ENCODE measurements at regions not wholly inside any gene's neighbourhood (a gene's known extent, or its start where the extent isn't known, plus 50 kb on each side); places are given as distances from the start of the nearest gene placed in this dataset.

- H3K9me3 Mint-ChIP-seq: no peaks in the 10 kb centered on the region
- Histone ChIP-seq H3K27me3 (ENCODE audit: control insufficient read depth in 1 of 2, insufficient read depth in 2 of 2, low read length in 2 of 2) (peaks cover 0 to 4% of the 10 kb centered on the region in 2 experiments), H3K36me3 (ENCODE audit: insufficient read depth, low read length) (no peaks in the 10 kb centered on the region), H3K4me3 (ENCODE audit: low read length) (no peak overlapping the region), H3K4me1 (ENCODE audit: insufficient read depth, low read length) (no peaks in the 10 kb centered on the region), H3K27ac (ENCODE audit: low read depth in 1 of 2, low read length in 2 of 2) (no peak overlapping the region), H3K9me3 (ENCODE audit: control insufficient read depth in 1 of 2, insufficient read depth in 1 of 2, low read length in 2 of 2) (no peaks in the 10 kb centered on the region)
- no peak overlapping the region for H3K4me3 Mint-ChIP-seq
- ATAC-seq (ENCODE audit: poor library complexity) (no peak), DNase-seq (no peak)
- intact Hi-C loops (cut with DNase I, micrococcal nuclease): no loop called here
- POLR2A ChIA-PET: no interaction called here
- H3K27me3 Mint-ChIP-seq: no peaks in the 10 kb centered on the region
- no peak for TF ChIP-seq CTCF (IDR thresholded peaks at IDR 0.05)
- H3K4me1 Mint-ChIP-seq (ENCODE audit: low read depth): no peaks in the 10 kb centered on the region
- no peaks in the 10 kb centered on the region for H3K36me3 Mint-ChIP-seq (ENCODE audit: low read depth)
- CTCF ChIA-PET: no interaction called here
- no peak overlapping the region for H3K27ac Mint-ChIP-seq
Measured at GRCh38 chr4:138910914-138911336, 104.7 kb upstream of the NOCT start.

- ChIA-PET POLR2A (interaction anchor here (0.7 kb wide), 1 partner anchor 114 kb away, joined by 6 read pairs; no protein-coding TSS in a partner anchor), CTCF (no interaction called here)
- Mint-ChIP-seq H3K9me3 (no peaks in the 10 kb centered on the region), H3K27me3 (no peaks in the 10 kb centered on the region), H3K4me3 (no peak overlapping the region), H3K4me1 (ENCODE audit: low read depth) (no peaks in the 10 kb centered on the region), H3K36me3 (ENCODE audit: low read depth) (no peaks in the 10 kb centered on the region), H3K27ac (no peak overlapping the region)
- no peak overlapping the region for H3K27ac ChIP-seq (ENCODE audit: low read depth in 1 of 2, low read length in 2 of 2)
- H3K36me3 ChIP-seq (ENCODE audit: insufficient read depth, low read length): no peaks in the 10 kb centered on the region
- H3K9me3 ChIP-seq (ENCODE audit: control insufficient read depth in 1 of 2, insufficient read depth in 1 of 2, low read length in 2 of 2): no peaks in the 10 kb centered on the region
- TF ChIP-seq CTCF (IDR thresholded peaks at IDR 0.05): no peak
- no peak overlapping the region for H3K4me3 ChIP-seq (ENCODE audit: low read length)
- DNase-seq (no peak), ATAC-seq (ENCODE audit: poor library complexity) (no peak)
- no peaks in the 10 kb centered on the region for H3K4me1 ChIP-seq (ENCODE audit: insufficient read depth, low read length)
- intact Hi-C loops (cut with DNase I, micrococcal nuclease): no loop called here
- peaks cover 0 to 4% of the 10 kb centered on the region in 2 experiments for H3K27me3 ChIP-seq (ENCODE audit: control insufficient read depth in 1 of 2, insufficient read depth in 2 of 2, low read length in 2 of 2)
Measured at GRCh38 chr4:138910195-138910913, 105.2 kb upstream of the NOCT start.

- no peak overlapping the region for H3K27ac ChIP-seq (ENCODE audit: low read depth in 1 of 2, low read length in 2 of 2)
- Mint-ChIP-seq H3K4me1 (ENCODE audit: low read depth) (no peaks in the 10 kb centered on the region), H3K36me3 (ENCODE audit: low read depth) (no peaks in the 10 kb centered on the region), H3K9me3 (no peaks in the 10 kb centered on the region), H3K27me3 (no peaks in the 10 kb centered on the region), H3K4me3 (no peak overlapping the region), H3K27ac (no peak overlapping the region)
- CTCF ChIA-PET: no interaction called here
- ATAC-seq (ENCODE audit: poor library complexity) (no peak), DNase-seq (no peak)
- POLR2A ChIA-PET: no interaction called here
- no peak overlapping the region for H3K4me3 ChIP-seq (ENCODE audit: low read length)
- TF ChIP-seq CTCF (IDR thresholded peaks at IDR 0.05): no peak
- no peaks in the 10 kb centered on the region for H3K36me3 ChIP-seq (ENCODE audit: insufficient read depth, low read length)
- H3K9me3 ChIP-seq (ENCODE audit: control insufficient read depth in 1 of 2, insufficient read depth in 1 of 2, low read length in 2 of 2): no peaks in the 10 kb centered on the region
- H3K27me3 ChIP-seq (ENCODE audit: control insufficient read depth in 1 of 2, insufficient read depth in 2 of 2, low read length in 2 of 2): peaks cover 0 to 4% of the 10 kb centered on the region in 2 experiments
- H3K4me1 ChIP-seq (ENCODE audit: insufficient read depth, low read length): no peaks in the 10 kb centered on the region
- intact Hi-C loops (cut with DNase I, micrococcal nuclease): no loop called here
Measured at GRCh38 chr4:138909587-138909986, 106.0 kb upstream of the NOCT start.

All from CD4-positive, alpha-beta T cell (primary cell).